ENCODE measurements at regions not wholly inside any gene's neighbourhood (a gene's known extent, or its start where the extent isn't known, plus 50 kb on each side); places are given as distances from the start of the nearest gene placed in this dataset.
"Not testable (repeated sequence)": the region's sequence is repeated elsewhere in the genome, so short reads cannot be mapped to it uniquely, and the experiment has no call there.

- DNase-seq (ENCODE audit: low read depth), result peak; percentile 41
- in situ Hi-C loops (cut with HindIII; ENCODE audit: low pct_unique_long_range_greater_than_20kb, low sequenced_read_pairs), result no loop called here
These were observed 376.8 kb upstream of the ZFP42 start for GRCh38 chr4:187618701-187619281.

- in situ Hi-C loops (cut with HindIII; ENCODE audit: low pct_unique_long_range_greater_than_20kb, low sequenced_read_pairs), result no loop called here
- DNase-seq (ENCODE audit: low read depth), result no peak
These were observed 376.3 kb upstream of the ZFP42 start for GRCh38 chr4:187619319-187619718.

GRCh38 chr4:187632260-187632995 lies 363.1 kb upstream of the ZFP42 start:
- in situ Hi-C loops (cut with HindIII; ENCODE audit: low pct_unique_long_range_greater_than_20kb, low sequenced_read_pairs), result no loop called here
- no peak for DNase-seq (ENCODE audit: low read depth)

- no peak for DNase-seq (ENCODE audit: low read depth)
- in situ Hi-C loops (cut with HindIII; ENCODE audit: low pct_unique_long_range_greater_than_20kb, low sequenced_read_pairs), result no loop called here
These were observed 362.3 kb upstream of the ZFP42 start for GRCh38 chr4:187633245-187633644.

- DNase-seq (ENCODE audit: low read depth), result no peak
- in situ Hi-C loops (cut with HindIII; ENCODE audit: low pct_unique_long_range_greater_than_20kb, low sequenced_read_pairs), result no loop called here
These were observed 338.6 kb upstream of the ZFP42 start for GRCh38 chr4:187656959-187657358.

- DNase-seq (ENCODE audit: low read depth), result no peak
- in situ Hi-C loops (cut with HindIII; ENCODE audit: low pct_unique_long_range_greater_than_20kb, low sequenced_read_pairs), result no loop called here
These were observed 332.5 kb upstream of the ZFP42 start for GRCh38 chr4:187663076-187663475.

GRCh38 chr4:187664011-187664410 lies 331.6 kb upstream of the ZFP42 start:
- in situ Hi-C loops (cut with HindIII; ENCODE audit: low pct_unique_long_range_greater_than_20kb, low sequenced_read_pairs), result no loop called here
- DNase-seq (ENCODE audit: low read depth), result no peak

- in situ Hi-C loops (cut with HindIII; ENCODE audit: low pct_unique_long_range_greater_than_20kb, low sequenced_read_pairs), result no loop called here
- no peak for DNase-seq (ENCODE audit: low read depth)
These were observed 330.5 kb upstream of the ZFP42 start for GRCh38 chr4:187665086-187665485.

- no peak for DNase-seq (ENCODE audit: low read depth)
- in situ Hi-C loops (cut with HindIII; ENCODE audit: low pct_unique_long_range_greater_than_20kb, low sequenced_read_pairs), result no loop called here
These were observed 329.5 kb upstream of the ZFP42 start for GRCh38 chr4:187666034-187666433.

- DNase-seq (ENCODE audit: low read depth), result no peak
- in situ Hi-C loops (cut with HindIII; ENCODE audit: low pct_unique_long_range_greater_than_20kb, low sequenced_read_pairs), result no loop called here
These were observed 328.7 kb upstream of the ZFP42 start for GRCh38 chr4:187666697-187667494.

- in situ Hi-C loops (cut with HindIII; ENCODE audit: low pct_unique_long_range_greater_than_20kb, low sequenced_read_pairs), result no loop called here
- no peak for DNase-seq (ENCODE audit: low read depth)
These were observed 327.0 kb upstream of the ZFP42 start for GRCh38 chr4:187668526-187669082.

GRCh38 chr4:187671521-187671920 lies 324.1 kb upstream of the ZFP42 start:
- DNase-seq (ENCODE audit: low read depth); in situ Hi-C loops (cut with HindIII; ENCODE audit: low pct_unique_long_range_greater_than_20kb, low sequenced_read_pairs): not testable (repeated sequence)

GRCh38 chr4:187671958-187672357 lies 323.6 kb upstream of the ZFP42 start:
- in situ Hi-C loops (cut with HindIII; ENCODE audit: low pct_unique_long_range_greater_than_20kb, low sequenced_read_pairs); DNase-seq (ENCODE audit: low read depth): not testable (repeated sequence)

- in situ Hi-C loops (cut with HindIII; ENCODE audit: low pct_unique_long_range_greater_than_20kb, low sequenced_read_pairs); DNase-seq (ENCODE audit: low read depth): not testable (repeated sequence)
These were observed 323.0 kb upstream of the ZFP42 start for GRCh38 chr4:187672526-187672925.

GRCh38 chr4:187679450-187679849 lies 316.1 kb upstream of the ZFP42 start:
- in situ Hi-C loops (cut with HindIII; ENCODE audit: low pct_unique_long_range_greater_than_20kb, low sequenced_read_pairs), result no loop called here
- no peak for DNase-seq (ENCODE audit: low read depth)

GRCh38 chr4:187685247-187685646 lies 310.3 kb upstream of the ZFP42 start:
- DNase-seq (ENCODE audit: low read depth), result no peak
- in situ Hi-C loops (cut with HindIII; ENCODE audit: low pct_unique_long_range_greater_than_20kb, low sequenced_read_pairs), result no loop called here

GRCh38 chr4:187687697-187688096 lies 307.9 kb upstream of the ZFP42 start:
- in situ Hi-C loops (cut with HindIII; ENCODE audit: low pct_unique_long_range_greater_than_20kb, low sequenced_read_pairs), result no loop called here
- no peak for DNase-seq (ENCODE audit: low read depth)

- no peak for DNase-seq (ENCODE audit: low read depth)
- in situ Hi-C loops (cut with HindIII; ENCODE audit: low pct_unique_long_range_greater_than_20kb, low sequenced_read_pairs), result no loop called here
These were observed 302.9 kb upstream of the ZFP42 start for GRCh38 chr4:187692626-187693025.

GRCh38 chr4:187695531-187695930 lies 300.0 kb upstream of the ZFP42 start:
- in situ Hi-C loops (cut with HindIII; ENCODE audit: low pct_unique_long_range_greater_than_20kb, low sequenced_read_pairs); DNase-seq (ENCODE audit: low read depth): not testable (repeated sequence)

All from Caki2 (cell line).